HL-60 (cell line): ENCODE measurements at regions not wholly inside any gene's neighbourhood (a gene's known extent, or its start where the extent isn't known, plus 50 kb on each side); places are given as distances from the start of the nearest gene placed in this dataset.
"Not testable (repeated sequence)": the region's sequence is repeated elsewhere in the genome, so short reads cannot be mapped to it uniquely, and the experiment has no call there.

Experiments
- CTCF ChIP-seq: IDR thresholded peaks from one replicate; pipeline ENCODE4 v1.5.1; 2011; ENCODE audit warnings: low read length, control low read depth, inconsistent platforms; ENCODE audit not compliant: insufficient read depth
- POLR2AphosphoS5 ChIP-seq: IDR thresholded peaks from 2 replicates; pipeline ENCODE4 v1.6.1; 2012; ENCODE audit warnings: low read depth

- not testable (repeated sequence) for TF ChIP-seq CTCF, POLR2AphosphoS5
Measured at GRCh38 chr5:88052468-88052867, 216.2 kb downstream of the TMEM161B start.
